Sigmoid colon (tissue), 4 donors: ENCODE measurements at regions not wholly inside any gene's neighbourhood (a gene's known extent, or its start where the extent isn't known, plus 50 kb on each side); places are given as distances from the start of the nearest gene placed in this dataset.

ENCODE experiments used
- CTCF ChIP-seq, 4 experiments: fragments of 450-650 bp in 3 of 4; fragments of 200-600 bp in 1 of 4; IDR thresholded peaks; one replicate each; pipeline ENCODE4 v1.5.1; 2016 to 2019; ENCODE audit warnings: antibody characterized with exemption in 4 of 4, mild to moderate bottlenecking in 3 of 4, moderate library complexity in 2 of 4
- EP300 ChIP-seq, 4 donors: sonication (generic); formaldehyde crosslinking; IDR thresholded peaks; one replicate each; pipeline ENCODE4 v1.6.1; 2017; ENCODE audit warnings: antibody characterized with exemption in 4 of 4
- POLR2AphosphoS5 ChIP-seq, 4 donors: sonication (generic); formaldehyde crosslinking; IDR thresholded peaks; one replicate each; pipeline ENCODE4 v1.6.1; 2017; ENCODE audit warnings: antibody characterized with exemption in 4 of 4

DNA sequence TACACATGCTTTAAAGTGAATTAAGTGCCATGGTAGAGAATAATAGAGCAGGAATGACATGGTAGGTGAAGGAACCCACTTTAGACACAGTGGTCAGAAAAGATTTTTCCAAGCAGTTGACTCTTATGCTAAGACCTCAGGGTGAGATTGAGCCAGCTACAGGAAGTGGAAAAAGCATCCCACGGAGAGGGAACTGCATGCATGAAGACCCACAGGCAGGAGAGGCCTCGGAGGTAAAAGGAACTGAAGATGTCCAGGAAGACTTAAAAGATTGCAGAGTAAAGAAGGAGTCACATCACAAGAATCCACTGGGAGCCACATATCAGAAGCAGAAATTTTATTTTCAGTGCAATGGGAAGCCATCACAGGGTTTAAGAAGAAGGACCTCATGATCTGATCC, 499.2 kb upstream of the FAM98A start:
- TF ChIP-seq POLR2AphosphoS5 (IDR thresholded peaks at IDR 0.05) (no peak), CTCF (IDR thresholded peaks at IDR 0.05) (no peak), EP300 (IDR thresholded peaks at IDR 0.05) (no peak)
